A549 (cell line): ENCODE measurements at regions not wholly inside any gene's neighbourhood (a gene's known extent, or its start where the extent isn't known, plus 50 kb on each side); places are given as distances from the start of the nearest gene placed in this dataset.

Experiments used
- ATAC-seq, 2 experiments: fragments of 200-7000 bp in 1 of 2; fragments of >200 bp in 1 of 2; cut with Nextera tagmentation in 1 of 2; cut with Tn5 transposase in 1 of 2; 3 replicates each; pipeline versions ENCODE4 v1.8.0 to v1.9.1; 2018 to 2020; ENCODE audit warnings: mild to moderate bottlenecking in 1 of 2, moderate library complexity in 1 of 2
- CTCF ChIA-PET: fragments of 300-600 bp; sonication (Branson Sonifier 250); formaldehyde crosslinking; extraction: SDS; loops from one replicate; lab custom pipeline; 2021; ENCODE audit warnings: antibody characterized with exemption, inconsistent platforms; lab: Yijun Ruan, JAX
- POLR2A ChIA-PET: fragments of 350-600 bp; formaldehyde crosslinking; extraction: SDS; loops from one replicate; lab custom pipeline; 2021; ENCODE audit warnings: antibody characterized with exemption, inconsistent platforms; lab: Yijun Ruan, JAX
- DNase-seq, 2 experiments: peaks; one replicate each; pipeline versions ENCODE4 v3.0.0 to v3.0.0-alpha.2; 2011 to 2016; ENCODE audit warnings: low read depth in 1 of 2, low spot score in 1 of 2
- FAIRE-seq: peaks from 2 replicates; lab custom pipeline; 2011; peaks lifted over from hg19 to GRCh38; lab: Jason Lieb, UNC
- H3K27ac ChIP-seq, 2 experiments: fragments of >200 bp; sonication (Bioruptor Twin); formaldehyde crosslinking; 3 replicates each; pipeline ENCODE4 v1.5.1; 2016 to 2017
- H3K4me1 ChIP-seq: fragments of >200 bp; sonication (Bioruptor Twin); formaldehyde crosslinking; 3 replicates; pipeline ENCODE4 v1.6.1; 2016
- H3K4me2 ChIP-seq: fragments of >200 bp; sonication (Bioruptor Twin); formaldehyde crosslinking; 3 replicates; pipeline ENCODE4 v1.6.1; 2016
- H3K4me3 ChIP-seq: fragments of >200 bp; sonication (Bioruptor Twin); formaldehyde crosslinking; 3 replicates; pipeline ENCODE4 v1.5.1; 2016
- H3K9me3 ChIP-seq: fragments of >200 bp; sonication (Bioruptor Twin); formaldehyde crosslinking; 3 replicates; pipeline ENCODE4 v1.6.1; 2016
- ATOH8 ChIP-seq: fragments of 250-450 bp; sonication (Bioruptor Pico); IDR thresholded peaks from 2 replicates; pipeline ENCODE4 v1.5.0; 2020; ENCODE audit warnings: low read depth, mild to moderate bottlenecking, moderate library complexity
- CBX2 ChIP-seq: fragments of 200-600 bp; sonication (generic); IDR thresholded peaks from 2 replicates; pipeline ENCODE4 v1.6.1; 2016; ENCODE audit warnings: low read depth, mild to moderate bottlenecking, borderline replicate concordance
- CHD2 ChIP-seq: fragments of 150-350 bp; IDR thresholded peaks from 2 replicates; pipeline ENCODE4 v1.6.1; 2014; ENCODE audit warnings: low read length; ENCODE audit not compliant: partially characterized antibody
- CHD4 ChIP-seq: fragments of 200-600 bp; sonication (generic); IDR thresholded peaks from 2 replicates; pipeline ENCODE4 v1.6.1; 2016; ENCODE audit warnings: antibody characterized with exemption, mild to moderate bottlenecking, borderline replicate concordance
- EHF ChIP-seq: fragments of 250-450 bp; sonication (Bioruptor Pico); IDR thresholded peaks from 2 replicates; pipeline ENCODE4 v1.5.0; 2020; ENCODE audit warnings: mild to moderate bottlenecking
- ELK1 ChIP-seq: fragments of 150-350 bp; IDR thresholded peaks from 2 replicates; pipeline ENCODE4 v1.6.1; 2014; ENCODE audit warnings: low read depth, mild to moderate bottlenecking, low read length
- ESRRA ChIP-seq: fragments of 150-350 bp; IDR thresholded peaks from 2 replicates; pipeline ENCODE4 v1.6.1; 2014; ENCODE audit warnings: mild to moderate bottlenecking, low read length, borderline replicate concordance
- FOSB ChIP-seq: fragments of 250-450 bp; sonication (Bioruptor Pico); IDR thresholded peaks from 2 replicates; pipeline ENCODE4 v1.5.0; 2020; ENCODE audit warnings: mild to moderate bottlenecking, moderate library complexity
- FOSL2 ChIP-seq, 2 experiments: fragments of 450-650 bp in 1 of 2; fragments of >200 bp in 1 of 2; sonication (Bioruptor Twin) in 1 of 2; formaldehyde crosslinking; IDR thresholded peaks; 2 replicates each; pipeline versions ENCODE4 v1.5.0 to v1.6.1; 2016 to 2020; ENCODE audit warnings: mild to moderate bottlenecking in 1 of 2, moderate library complexity in 1 of 2
- GATA3 ChIP-seq: IDR thresholded peaks from 2 replicates; pipeline ENCODE4 v1.6.1; 2012; ENCODE audit warnings: borderline replicate concordance
- HDAC2 ChIP-seq: fragments of 200-600 bp; sonication (generic); IDR thresholded peaks from 2 replicates; pipeline ENCODE4 v1.6.1; 2016
- HMGXB4 ChIP-seq: fragments of 250-450 bp; sonication (Bioruptor Pico); IDR thresholded peaks from 2 replicates; pipeline ENCODE4 v1.5.0; 2021; ENCODE audit warnings: mild to moderate bottlenecking, moderate library complexity, borderline replicate concordance
- HOXB5 ChIP-seq: fragments of 250-450 bp; sonication (Bioruptor Pico); IDR thresholded peaks from 2 replicates; pipeline ENCODE4 v1.5.0; 2020; ENCODE audit warnings: mild to moderate bottlenecking, moderate library complexity
- JUN ChIP-seq, 2 experiments: fragments of >200 bp; sonication (Bioruptor Twin); formaldehyde crosslinking; IDR thresholded peaks; 2 replicates in 1 of 2; 3 replicates in 1 of 2; pipeline ENCODE4 v1.6.1; 2016 to 2017
- JUNB ChIP-seq: fragments of >200 bp; sonication (Bioruptor Twin); formaldehyde crosslinking; IDR thresholded peaks from 2 replicates; pipeline ENCODE4 v1.6.1; 2016
- MAFK ChIP-seq: fragments of 450-650 bp; IDR thresholded peaks from 2 replicates; pipeline ENCODE4 v1.6.1; 2014; ENCODE audit not compliant: partially characterized antibody
- MYC ChIP-seq: IDR thresholded peaks from 2 replicates; pipeline ENCODE4 v1.6.1; 2012; ENCODE audit warnings: mild to moderate bottlenecking, inconsistent platforms, low read length, improper control_type of control experiment, borderline replicate concordance
- NFE2L2 ChIP-seq: fragments of 150-350 bp; conservative IDR thresholded peaks from 2 replicates; pipeline ENCODE4 v1.6.1; 2014; ENCODE audit warnings: low read length
- NR3C1 ChIP-seq: fragments of >200 bp; sonication (Bioruptor Twin); formaldehyde crosslinking; IDR thresholded peaks from 3 replicates; pipeline ENCODE4 v1.6.1; 2017
- PBX3 ChIP-seq: IDR thresholded peaks from 2 replicates; pipeline ENCODE4 v1.6.1; 2012
- PHF8 ChIP-seq: fragments of 200-600 bp; sonication (generic); IDR thresholded peaks from 2 replicates; pipeline ENCODE4 v1.6.1; 2016; ENCODE audit warnings: low read depth, mild to moderate bottlenecking, antibody characterized with exemption, moderate library complexity, borderline replicate concordance
- POLR2A ChIP-seq: IDR thresholded peaks from 2 replicates; pipeline ENCODE4 v1.6.1; 2012; ENCODE audit warnings: mild to moderate bottlenecking, low read length
- POLR2AphosphoS2 ChIP-seq: conservative IDR thresholded peaks from 2 replicates; pipeline ENCODE4 v1.6.1; 2012; ENCODE audit warnings: low read length, improper control_type of control experiment, inconsistent platforms
- RAD21 ChIP-seq, 2 experiments: fragments of >200 bp in 1 of 2; sonication (Bioruptor Twin) in 1 of 2; formaldehyde crosslinking in 1 of 2; IDR thresholded peaks in 1 of 2; conservative IDR thresholded peaks in 1 of 2; 2 replicates in 1 of 2; 3 replicates in 1 of 2; pipeline ENCODE4 v1.6.1; 2012 to 2018; ENCODE audit warnings: inconsistent platforms in 1 of 2
- RARB ChIP-seq: fragments of 250-450 bp; sonication (Bioruptor Pico); IDR thresholded peaks from 2 replicates; pipeline ENCODE4 v1.8.0; 2021; ENCODE audit warnings: mild to moderate bottlenecking, moderate library complexity
- RFX5 ChIP-seq: fragments of 450-650 bp; IDR thresholded peaks from 2 replicates; pipeline ENCODE4 v1.7.1; 2014; ENCODE audit warnings: antibody characterized with exemption, mild to moderate bottlenecking, moderate library complexity
- RNF2 ChIP-seq: fragments of 200-600 bp; sonication (generic); IDR thresholded peaks from 2 replicates; pipeline ENCODE4 v1.6.1; 2016; ENCODE audit warnings: low read depth, mild to moderate bottlenecking, antibody characterized with exemption, moderate library complexity, borderline replicate concordance
- SMC3 ChIP-seq: fragments of >200 bp; sonication (Bioruptor Twin); formaldehyde crosslinking; IDR thresholded peaks from 3 replicates; pipeline ENCODE4 v1.6.1; 2018; ENCODE audit warnings: inconsistent platforms
- SREBF2 ChIP-seq: fragments of 450-650 bp; IDR thresholded peaks from 2 replicates; pipeline ENCODE4 v1.6.1; 2014; ENCODE audit warnings: mild to moderate bottlenecking, moderate library complexity
- TFCP2L1 ChIP-seq: fragments of 250-450 bp; sonication (Bioruptor Pico); IDR thresholded peaks from 2 replicates; pipeline ENCODE4 v1.5.0; 2021; ENCODE audit warnings: mild to moderate bottlenecking
- TP53 ChIP-seq: fragments of 250-450 bp; sonication (Bioruptor Pico); IDR thresholded peaks from 2 replicates; pipeline ENCODE4 v1.5.0; 2021; ENCODE audit warnings: mild to moderate bottlenecking, moderate library complexity
- ZC3H11A ChIP-seq: fragments of 450-650 bp; IDR thresholded peaks from 2 replicates; pipeline ENCODE4 v1.6.1; 2014; ENCODE audit warnings: antibody characterized with exemption, mild to moderate bottlenecking
- ZFP36 ChIP-seq: fragments of 450-650 bp; IDR thresholded peaks from 2 replicates; pipeline ENCODE4 v1.6.1; 2014; ENCODE audit warnings: borderline replicate concordance; ENCODE audit not compliant: partially characterized antibody
- ZNF302 ChIP-seq: fragments of 250-450 bp; sonication (Bioruptor Pico); IDR thresholded peaks from 2 replicates; pipeline ENCODE4 v1.9.0; 2021; ENCODE audit warnings: inconsistent platforms, mild to moderate bottlenecking, moderate library complexity
- WGBS: methylation state at CpG from one replicate; pipeline ENCODE4 v1.1.6; 2017; ENCODE audit errors: missing lambda C conversion rate; 5-methylcytosine and 5-hydroxymethylcytosine counted together

GRCh38 chr10:47109906-47110305 is 190.1 kb upstream of the GDF10 start:
- no peak overlapping the region for H3K4me2 ChIP-seq
- no peaks in the 10 kb centered on the region for H3K4me1 ChIP-seq
- ChIA-PET POLR2A (no interaction called here), CTCF (interaction anchor here (1.2 to 1.6 kb wide), 2 partner anchors 14 to 16 kb away, joined by 3 to 4 read pairs; no protein-coding TSS in a partner anchor)
- TF ChIP-seq TP53 (CRISPR knock-in tag), result no peak
- TF ChIP-seq RARB (CRISPR knock-in tag), result no peak
- TF ChIP-seq GATA3, result no peak
- no peak for TF ChIP-seq TFCP2L1 (CRISPR knock-in tag)
- no peak for TF ChIP-seq RFX5
- TF ChIP-seq SREBF2, result no peak
- no peak for TF ChIP-seq ZFP36
- TF ChIP-seq JUN (IDR thresholded peaks at IDR 0.05), result no peak
- ATAC-seq (no peak), DNase-seq (no peak), FAIRE-seq (no peak)
- H3K9me3 ChIP-seq, result no peaks in the 10 kb centered on the region
- 47% methylated on average over 2 of the region's 2 CpGs for WGBS
- no peak overlapping the region for H3K4me3 ChIP-seq
- no peak overlapping the region for H3K27ac ChIP-seq

- 48% methylated on average over 5 of the region's 5 CpGs for WGBS
- FAIRE-seq, result no peak
These were observed 188.6 kb upstream of the GDF10 start for GRCh38 chr10:47111329-47111862.

GRCh38 chr10:47112612-47113011 is 187.4 kb upstream of the GDF10 start:
- CTCF ChIA-PET, result no interaction called here
- ATAC-seq, result no peak
- TF ChIP-seq PHF8, result no peak
- no peak for TF ChIP-seq CHD4
- no peak for TF ChIP-seq MAFK
- TF ChIP-seq HMGXB4 (CRISPR knock-in tag), result no peak
- TF ChIP-seq CHD2, result no peak
- TF ChIP-seq JUN (IDR thresholded peaks at IDR 0.05), result no peak
- no peak for TF ChIP-seq FOSB (CRISPR knock-in tag)
- no peak for TF ChIP-seq POLR2A
- no peak for TF ChIP-seq HDAC2
- no peak for TF ChIP-seq EHF (CRISPR knock-in tag)
- no peak for TF ChIP-seq GATA3

More at GRCh38 chr10:47111329-47111862, 188.6 kb upstream of the GDF10 start:
- TF ChIP-seq ZNF302 (CRISPR knock-in tag) (no peak), ATOH8 (CRISPR knock-in tag) (no peak), FOSL2 (IDR thresholded peaks at IDR 0.05) (no peak), FOSL2 (CRISPR knock-in tag; IDR thresholded peaks at IDR 0.05) (no peak), MYC (no peak), CBX2 (no peak), SREBF2 (no peak), ESRRA (no peak), NR3C1 (no peak), ELK1 (no peak), POLR2AphosphoS2 (no peak), NFE2L2 (no peak), PHF8 (no peak), JUNB (no peak), RAD21 (conservative IDR thresholded peaks at IDR 0.05 in 1 of 2, IDR thresholded peaks at IDR 0.05 in 1 of 2) (no peak), RNF2 (no peak), SMC3 (no peak), HOXB5 (CRISPR knock-in tag) (no peak), PBX3 (no peak), ZC3H11A (no peak)
- Histone ChIP-seq H3K9me3 (no peaks in the 10 kb centered on the region), H3K4me2 (no peak overlapping the region), H3K4me1 (no peaks in the 10 kb centered on the region), H3K27ac (no peak overlapping the region), H3K4me3 (no peak overlapping the region)
- DNase-seq (no peak), ATAC-seq (no peak)
- ChIA-PET POLR2A (no interaction called here), CTCF (interaction anchor here (1.1 to 1.6 kb wide), 2 partner anchors 15 to 87 kb away, joined by 3 to 4 read pairs; no protein-coding TSS in a partner anchor)

More at GRCh38 chr10:47112612-47113011, 187.4 kb upstream of the GDF10 start:
- Histone ChIP-seq H3K9me3 (no peaks in the 10 kb centered on the region), H3K4me1 (no peaks in the 10 kb centered on the region), H3K4me3 (no peak overlapping the region), H3K4me2 (no peak overlapping the region), H3K27ac (no peak overlapping the region)
- POLR2A ChIA-PET, result no interaction called here
- DNase-seq (no peak), FAIRE-seq (no peak)
- 32% methylated on average over 4 of the region's 4 CpGs for whole genome bisulfite sequencing
